GM21381 (cell line): ENCODE measurements at regions not wholly inside any gene's neighbourhood (a gene's known extent, or its start where the extent isn't known, plus 50 kb on each side); places are given as distances from the start of the nearest gene placed in this dataset.
"Not testable (repeated sequence)": the region's sequence is repeated elsewhere in the genome, so short reads cannot be mapped to it uniquely, and the experiment has no call there.

Source experiments
- ATAC-seq: cut with Tn5 transposase; IDR thresholded peaks from one replicate; pipeline ENCODE4 v1.9.1; 2021; ENCODE audit warnings: mild to moderate bottlenecking, moderate library complexity; ENCODE audit not compliant: unreplicated experiment

- ATAC-seq, result not testable (repeated sequence)
Observed at GRCh38 chr6:27633221-27633688, 160.3 kb upstream of the ZNF184 start.

DNA sequence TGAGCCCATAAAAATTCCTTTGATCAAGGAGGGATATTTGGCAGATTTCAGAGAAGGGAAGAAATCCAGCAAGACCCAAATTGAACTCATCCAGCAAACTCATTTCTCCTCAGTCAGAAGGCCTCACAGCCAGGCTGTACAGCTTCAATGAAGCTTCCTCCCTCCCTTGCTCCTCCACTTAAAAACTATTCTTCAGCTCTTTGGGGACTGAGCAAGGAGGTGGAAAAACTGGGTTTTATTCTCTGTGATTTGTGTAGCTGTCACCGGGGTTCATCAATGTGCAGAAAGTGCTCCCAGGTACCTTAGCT, 158.7 kb upstream of the ZNF184 start:
- no peak for ATAC-seq

DNA sequence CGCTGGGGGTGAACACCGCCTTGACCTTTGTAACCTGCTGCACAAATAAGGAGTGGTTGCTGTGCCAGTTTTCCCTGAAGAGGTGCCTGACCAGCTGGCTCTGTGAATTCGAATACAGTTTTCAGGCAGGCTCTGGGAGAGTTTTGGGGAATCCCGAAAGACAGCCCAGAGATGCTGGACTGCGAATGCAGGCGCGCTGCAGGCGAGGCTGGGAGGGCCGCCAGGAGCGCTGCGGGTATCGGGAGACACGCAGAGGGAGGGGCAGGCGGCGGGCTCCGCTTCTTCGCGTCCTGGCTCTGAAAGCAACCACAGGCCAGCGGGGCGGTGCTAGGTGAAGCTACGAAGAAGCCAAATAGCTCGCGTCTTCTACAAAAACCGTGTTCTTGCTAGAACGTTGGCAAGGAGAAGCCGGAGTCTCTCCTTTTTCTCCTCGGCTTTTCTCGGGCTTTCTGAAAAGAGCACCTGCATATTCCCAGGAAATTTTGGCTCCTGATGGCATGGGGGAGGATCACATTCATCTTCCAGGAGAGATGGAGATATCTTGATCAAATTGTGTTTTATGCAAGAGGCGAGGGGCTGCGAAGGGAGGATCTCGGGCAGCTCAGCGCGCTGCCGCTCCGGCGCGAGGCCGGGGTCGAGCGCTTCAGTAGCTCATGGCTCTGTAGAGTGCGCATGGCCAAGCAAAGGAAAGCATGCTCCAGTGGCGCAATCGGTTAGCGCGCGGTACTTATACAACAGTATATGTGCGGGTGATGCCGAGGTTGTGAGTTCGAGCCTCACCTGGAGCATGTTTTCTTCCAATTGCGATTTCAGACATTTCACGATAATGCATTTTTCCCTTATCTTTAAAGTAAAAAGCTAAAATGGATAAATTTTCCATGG, 158.1 kb upstream of the ZNF184 start:
- ATAC-seq, result peak; percentile 84

- ATAC-seq, result no peak
Observed at GRCh38 chr6:27624694-27625262, 151.9 kb upstream of the ZNF184 start.

GRCh38 chr6:27623103-27623502, 150.2 kb upstream of the ZNF184 start:
- ATAC-seq, result no peak

GRCh38 chr6:27619436-27619835, 146.5 kb upstream of the ZNF184 start:
- no peak for ATAC-seq

DNA sequence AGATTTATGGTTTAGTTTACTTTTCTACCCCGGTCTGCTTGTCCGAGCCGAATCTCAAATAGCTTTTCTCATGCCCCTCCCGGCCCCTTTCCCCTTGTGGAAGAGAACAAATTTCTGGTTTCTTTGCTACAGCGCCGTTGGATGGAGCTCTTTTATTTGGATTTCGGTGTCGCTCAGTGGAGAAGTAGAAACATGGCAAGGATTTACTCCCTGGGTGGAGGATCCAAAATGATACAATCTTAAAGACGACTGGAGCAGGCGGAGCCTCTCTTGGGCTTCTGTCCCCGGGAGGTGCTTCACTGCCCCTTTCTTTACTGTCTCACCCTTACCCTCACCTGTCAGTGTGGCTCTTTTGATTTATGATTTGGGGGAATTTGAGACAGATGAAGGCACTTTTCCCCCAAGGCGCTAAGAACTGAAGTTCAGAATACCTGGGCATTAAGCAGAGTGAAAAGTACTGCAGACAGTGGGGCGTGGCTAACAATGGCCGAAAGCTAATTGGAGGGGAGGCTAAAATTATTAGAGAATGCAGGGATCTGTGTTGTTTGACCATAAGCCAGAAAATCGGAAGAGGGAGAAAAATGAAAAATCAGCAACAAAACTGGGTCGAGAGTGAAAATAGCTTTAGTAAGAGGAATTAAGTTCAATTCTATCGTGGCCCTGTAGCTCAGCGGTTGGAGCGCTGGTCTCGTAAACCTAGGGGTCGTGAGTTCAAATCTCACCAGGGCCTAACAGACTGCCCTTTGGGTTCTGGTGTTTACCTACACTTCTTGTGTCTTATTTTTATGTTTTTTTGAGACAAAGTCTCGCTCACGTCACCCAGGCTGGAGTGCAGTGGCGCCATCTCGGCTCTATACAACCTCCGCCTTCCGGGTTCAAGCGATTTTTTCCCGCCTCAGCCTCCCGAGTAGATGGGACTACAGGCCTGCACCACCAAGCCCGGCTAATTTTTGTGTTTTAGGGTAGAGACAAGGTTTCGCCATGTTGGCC, 145.1 kb upstream of the ZNF184 start:
- no peak for ATAC-seq

GRCh38 chr6:27617046-27617687, 144.3 kb upstream of the ZNF184 start:
- no peak for ATAC-seq

DNA sequence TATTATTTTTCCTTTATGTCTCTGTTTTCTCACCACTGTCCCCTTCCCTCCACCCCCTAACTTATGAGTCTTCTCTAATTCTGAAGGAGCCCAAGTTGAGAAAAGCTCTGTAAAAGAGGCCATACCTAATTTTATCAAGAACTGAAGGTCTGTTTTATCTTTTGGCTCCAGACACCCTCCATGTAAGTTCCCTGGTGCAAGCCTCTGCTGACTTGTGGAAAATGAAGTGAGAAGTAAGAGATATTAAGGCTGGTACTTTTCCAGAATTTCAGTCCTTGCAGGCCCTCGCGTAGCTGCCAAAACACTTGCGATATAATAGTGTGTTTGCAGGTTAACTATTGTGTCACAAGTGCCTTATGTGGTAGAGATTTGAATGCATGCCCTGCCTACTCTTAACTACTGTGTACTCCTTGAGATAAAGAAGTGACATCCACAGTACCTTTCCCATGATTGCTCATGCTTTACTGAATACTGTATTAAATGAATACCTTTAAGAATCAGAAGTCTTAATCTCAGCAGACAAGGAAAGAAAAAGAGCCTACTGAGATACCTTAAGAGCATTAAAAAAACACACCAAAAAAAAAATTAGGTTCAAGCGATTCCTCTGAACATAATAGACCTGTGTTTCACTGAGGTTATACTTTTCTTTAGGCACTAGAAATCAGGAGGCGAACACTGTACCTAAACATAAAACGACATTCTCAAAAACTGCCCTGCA, 143.6 kb upstream of the ZNF184 start:
- ATAC-seq, result no peak

GRCh38 chr6:27611451-27611850, 138.5 kb upstream of the ZNF184 start:
- ATAC-seq, result no peak

GRCh38 chr6:27608916-27609883, 136.3 kb upstream of the ZNF184 start:
- ATAC-seq, result no peak

GRCh38 chr6:27605401-27606342, 132.8 kb upstream of the ZNF184 start:
- ATAC-seq, result no peak

- no peak for ATAC-seq
Observed at GRCh38 chr6:27604986-27605385, 132.1 kb upstream of the ZNF184 start.

- ATAC-seq, result no peak
Observed at GRCh38 chr6:27601668-27602254, 128.9 kb upstream of the ZNF184 start.

- no peak for ATAC-seq
Observed at GRCh38 chr6:27599859-27600532, 127.1 kb upstream of the ZNF184 start.

- ATAC-seq, result not testable (repeated sequence)
Observed at GRCh38 chr6:27597031-27597567, 124.2 kb upstream of the ZNF184 start.

GRCh38 chr6:27593861-27594260, 121.0 kb upstream of the ZNF184 start:
- ATAC-seq, result no peak
